PC-3 (cell line): ENCODE measurements at regions not wholly inside any gene's neighbourhood (a gene's known extent, or its start where the extent isn't known, plus 50 kb on each side); places are given as distances from the start of the nearest gene placed in this dataset.

Experiments used
- EZH2phosphoT487 ChIP-seq: fragments of 300-600 bp; sonication (generic); IDR thresholded peaks from 2 replicates; pipeline ENCODE4 v1.6.1; 2018; ENCODE audit warnings: mild to moderate bottlenecking, antibody characterized with exemption, low read length, borderline replicate concordance
- TF ChIP-seq, protein P1 (sequence below): fragments of 300-600 bp; sonication (generic); conservative IDR thresholded peaks from 2 replicates; pipeline ENCODE4 v1.5.1; 2017; ENCODE audit warnings: antibody characterized with exemption, low read depth, mild to moderate bottlenecking, low read length

- TF ChIP-seq, protein P1, sequence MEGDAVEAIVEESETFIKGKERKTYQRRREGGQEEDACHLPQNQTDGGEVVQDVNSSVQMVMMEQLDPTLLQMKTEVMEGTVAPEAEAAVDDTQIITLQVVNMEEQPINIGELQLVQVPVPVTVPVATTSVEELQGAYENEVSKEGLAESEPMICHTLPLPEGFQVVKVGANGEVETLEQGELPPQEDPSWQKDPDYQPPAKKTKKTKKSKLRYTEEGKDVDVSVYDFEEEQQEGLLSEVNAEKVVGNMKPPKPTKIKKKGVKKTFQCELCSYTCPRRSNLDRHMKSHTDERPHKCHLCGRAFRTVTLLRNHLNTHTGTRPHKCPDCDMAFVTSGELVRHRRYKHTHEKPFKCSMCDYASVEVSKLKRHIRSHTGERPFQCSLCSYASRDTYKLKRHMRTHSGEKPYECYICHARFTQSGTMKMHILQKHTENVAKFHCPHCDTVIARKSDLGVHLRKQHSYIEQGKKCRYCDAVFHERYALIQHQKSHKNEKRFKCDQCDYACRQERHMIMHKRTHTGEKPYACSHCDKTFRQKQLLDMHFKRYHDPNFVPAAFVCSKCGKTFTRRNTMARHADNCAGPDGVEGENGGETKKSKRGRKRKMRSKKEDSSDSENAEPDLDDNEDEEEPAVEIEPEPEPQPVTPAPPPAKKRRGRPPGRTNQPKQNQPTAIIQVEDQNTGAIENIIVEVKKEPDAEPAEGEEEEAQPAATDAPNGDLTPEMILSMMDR, result no peak
- no peak for TF ChIP-seq EZH2phosphoT487
Observed at GRCh38 chr13:99072356-99072755, 94.5 kb upstream of the DOCK9 start.
